Liver (tissue), 8 donors: ENCODE measurements at regions not wholly inside any gene's neighbourhood (a gene's known extent, or its start where the extent isn't known, plus 50 kb on each side); places are given as distances from the start of the nearest gene placed in this dataset.

Source experiments
- DNase-seq: peaks from one replicate; pipeline ENCODE4 v3.0.0-alpha.2; 2017; ENCODE audit warnings: low spot score
- H3K27ac ChIP-seq, 2 donors: one replicate each; pipeline ENCODE4 v1.7.0; 2013; ENCODE audit warnings: inconsistent platforms in 2 of 2, low read length in 2 of 2, control low read depth in 1 of 2, low read depth in 1 of 2, mild to moderate bottlenecking in 1 of 2
- H3K27me3 ChIP-seq, 4 donors: one replicate each; pipeline versions ENCODE4 v1.6.1 to v1.7.0; 2013; ENCODE audit warnings: low read length in 3 of 4, inconsistent platforms in 1 of 4, mild to moderate bottlenecking in 1 of 4, moderate library complexity in 1 of 4; ENCODE audit not compliant: control insufficient read depth in 4 of 4, insufficient read depth in 4 of 4
- H3K36me3 ChIP-seq, 4 donors: one replicate each; pipeline versions ENCODE4 v1.6.1 to v1.7.0; 2013; ENCODE audit warnings: low read length in 3 of 4, mild to moderate bottlenecking in 3 of 4, low read depth in 1 of 4, moderate library complexity in 1 of 4; ENCODE audit not compliant: control insufficient read depth in 4 of 4, insufficient read depth in 3 of 4
- H3K4me1 ChIP-seq, 4 donors: one replicate each; pipeline versions ENCODE4 v1.6.1 to v1.7.0; 2013; ENCODE audit warnings: low read length in 3 of 4, mild to moderate bottlenecking in 3 of 4, moderate library complexity in 1 of 4; ENCODE audit not compliant: control insufficient read depth in 4 of 4, insufficient read depth in 4 of 4
- H3K4me3 ChIP-seq, 3 donors: one replicate each; pipeline versions ENCODE4 v1.6.1 to v1.7.0; 2013; ENCODE audit warnings: low read length in 3 of 3, control low read depth in 1 of 3, low read depth in 1 of 3, mild to moderate bottlenecking in 1 of 3
- H3K9ac ChIP-seq, 2 donors: one replicate each; pipeline ENCODE4 v1.7.0; 2013; ENCODE audit warnings: low read length in 2 of 2, mild to moderate bottlenecking in 2 of 2, moderate library complexity in 2 of 2, control low read depth in 1 of 2, low read depth in 1 of 2
- H3K9me3 ChIP-seq, 4 donors: one replicate each; pipeline versions ENCODE4 v1.6.1 to v1.7.0; 2013; ENCODE audit warnings: low read length in 3 of 4; ENCODE audit not compliant: control insufficient read depth in 4 of 4
- ATF3 ChIP-seq: IDR thresholded peaks from 2 replicates; pipeline ENCODE4 v1.6.1; 2016; ENCODE audit warnings: antibody characterized with exemption
- CTCF ChIP-seq: fragments of 150-350 bp; IDR thresholded peaks from 2 replicates; pipeline ENCODE4 v1.5.1; 2017; ENCODE audit warnings: improper control_type of control experiment, low read depth, low read length; ENCODE audit not compliant: missing input control
- EGR1 ChIP-seq, 2 donors: IDR thresholded peaks; 2 replicates each; pipeline ENCODE4 v1.6.1; 2016 to 2018; ENCODE audit warnings: antibody characterized with exemption in 2 of 2, low read depth in 2 of 2
- FOXA2 ChIP-seq: IDR thresholded peaks from 2 replicates; pipeline ENCODE4 v1.6.1; 2016; ENCODE audit warnings: antibody characterized with exemption
- GABPA ChIP-seq, 2 donors: IDR thresholded peaks in 1 of 2; conservative IDR thresholded peaks in 1 of 2; 2 replicates each; pipeline ENCODE4 v1.6.1; 2016; ENCODE audit warnings: antibody characterized with exemption in 2 of 2, mild to moderate bottlenecking in 1 of 2, moderate library complexity in 1 of 2
- HNF4G ChIP-seq: IDR thresholded peaks from 2 replicates; pipeline ENCODE4 v1.6.1; 2016; ENCODE audit warnings: antibody characterized with exemption
- JUND ChIP-seq, 2 donors: IDR thresholded peaks; 2 replicates each; pipeline ENCODE4 v1.6.1; 2016; ENCODE audit warnings: antibody characterized with exemption in 2 of 2
- NR2F2 ChIP-seq: IDR thresholded peaks from 2 replicates; pipeline ENCODE4 v1.6.1; 2016; ENCODE audit warnings: antibody characterized with exemption
- RAD21 ChIP-seq, 2 donors: IDR thresholded peaks; 2 replicates each; pipeline ENCODE4 v1.6.1; 2016; ENCODE audit warnings: antibody characterized with exemption in 2 of 2, mild to moderate bottlenecking in 2 of 2
- SP1 ChIP-seq: IDR thresholded peaks from 2 replicates; pipeline ENCODE4 v1.6.1; 2018; ENCODE audit warnings: antibody characterized with exemption, mild to moderate bottlenecking
- YY1 ChIP-seq: IDR thresholded peaks from 2 replicates; pipeline ENCODE4 v1.6.1; 2016; ENCODE audit warnings: antibody characterized with exemption, mild to moderate bottlenecking
- ZBTB33 ChIP-seq: IDR thresholded peaks from 2 replicates; pipeline ENCODE4 v1.6.1; 2016; ENCODE audit warnings: antibody characterized with exemption
- WGBS: extraction: QIAGEN DNeasy Blood & Tissue Kit; methylation state at CpG from one replicate; pipeline ENCODE4 v1.1.7; 2013; 5-methylcytosine and 5-hydroxymethylcytosine counted together
- donor health status: healthy.
- donor health status: healthy.
- donor health status: healthy.
- donor health status: healthy.
- donor health status: healthy.

GRCh38 chr4:143083756-143084472 is 100.8 kb upstream of the USP38 start:
- Histone ChIP-seq H3K9ac (no peak overlapping the region), H3K27ac (no peak overlapping the region), H3K4me3 (no peak overlapping the region), H3K27me3 (no peaks in the 10 kb centered on the region), H3K9me3 (no peaks in the 10 kb centered on the region), H3K36me3 (no peaks in the 10 kb centered on the region), H3K4me1 (no peaks in the 10 kb centered on the region)
- no peak for DNase-seq
- no peak for TF ChIP-seq FOXA2
- no peak for TF ChIP-seq NR2F2
- no peak for TF ChIP-seq HNF4G
- no peak for TF ChIP-seq RAD21 (IDR thresholded peaks at IDR 0.05)
- no peak for TF ChIP-seq GABPA (IDR thresholded peaks at IDR 0.05 in 1 of 2, conservative IDR thresholded peaks at IDR 0.05 in 1 of 2)
- no peak for TF ChIP-seq ZBTB33
- no peak for TF ChIP-seq ATF3
- no peak for TF ChIP-seq JUND (IDR thresholded peaks at IDR 0.05)
- TF ChIP-seq SP1 = no peak
- no peak for TF ChIP-seq YY1
- 28% methylated on average over 2 of the region's 2 CpGs for WGBS

- Histone ChIP-seq H3K4me3 (no peak overlapping the region), H3K27me3 (no peaks in the 10 kb centered on the region), H3K9ac (no peak overlapping the region), H3K9me3 (no peaks in the 10 kb centered on the region), H3K27ac (no peak overlapping the region), H3K4me1 (no peaks in the 10 kb centered on the region), H3K36me3 (no peaks in the 10 kb centered on the region)
- DNase-seq = no peak
- 84% methylated on average over 1 of the region's 1 CpG for WGBS
- TF ChIP-seq YY1 (no peak), ZBTB33 (no peak), EGR1 (IDR thresholded peaks at IDR 0.05; ENCODE audit: low read depth in 2 of 2) (no peak), CTCF (no peak), FOXA2 (no peak)
Observed at GRCh38 chr4:143084566-143084965, 100.2 kb upstream of the USP38 start.
